ENCODE measurements at regions not wholly inside any gene's neighbourhood (a gene's known extent, or its start where the extent isn't known, plus 50 kb on each side); places are given as distances from the start of the nearest gene placed in this dataset.
"Not testable (repeated sequence)": the region's sequence is repeated elsewhere in the genome, so short reads cannot be mapped to it uniquely, and the experiment has no call there.

GRCh38 chr6:81531869-81532561 lies 220.5 kb downstream of the TENT5A start:
- Mint-ChIP-seq H3K27ac (no peak overlapping the region), H3K4me1 (ENCODE audit: low read depth) (no peaks in the 10 kb centered on the region), H3K9me3 (peaks cover 1% of the 10 kb centered on the region), H3K36me3 (ENCODE audit: low read depth) (no peaks in the 10 kb centered on the region), H3K27me3 (ENCODE audit: low read depth) (no peaks in the 10 kb centered on the region), H3K4me3 (ENCODE audit: low read depth) (no peak overlapping the region)
- no peak for DNase-seq (ENCODE audit: low spot score)
- intact Hi-C loops (cut with micrococcal nuclease) = no loop called here

- H3K4me1 Mint-ChIP-seq (ENCODE audit: low read depth) = no peaks in the 10 kb centered on the region
- H3K27me3 Mint-ChIP-seq (ENCODE audit: low read depth) = no peaks in the 10 kb centered on the region
- H3K27ac Mint-ChIP-seq = no peak overlapping the region
- no peaks in the 10 kb centered on the region for H3K36me3 Mint-ChIP-seq (ENCODE audit: low read depth)
- no peak for DNase-seq (ENCODE audit: low spot score)
- no peaks in the 10 kb centered on the region for H3K9me3 Mint-ChIP-seq
- no peak overlapping the region for H3K4me3 Mint-ChIP-seq (ENCODE audit: low read depth)
- intact Hi-C loops (cut with micrococcal nuclease) = no loop called here
These were observed 235.0 kb downstream of the TENT5A start for GRCh38 chr6:81517455-81517854.

DNA sequence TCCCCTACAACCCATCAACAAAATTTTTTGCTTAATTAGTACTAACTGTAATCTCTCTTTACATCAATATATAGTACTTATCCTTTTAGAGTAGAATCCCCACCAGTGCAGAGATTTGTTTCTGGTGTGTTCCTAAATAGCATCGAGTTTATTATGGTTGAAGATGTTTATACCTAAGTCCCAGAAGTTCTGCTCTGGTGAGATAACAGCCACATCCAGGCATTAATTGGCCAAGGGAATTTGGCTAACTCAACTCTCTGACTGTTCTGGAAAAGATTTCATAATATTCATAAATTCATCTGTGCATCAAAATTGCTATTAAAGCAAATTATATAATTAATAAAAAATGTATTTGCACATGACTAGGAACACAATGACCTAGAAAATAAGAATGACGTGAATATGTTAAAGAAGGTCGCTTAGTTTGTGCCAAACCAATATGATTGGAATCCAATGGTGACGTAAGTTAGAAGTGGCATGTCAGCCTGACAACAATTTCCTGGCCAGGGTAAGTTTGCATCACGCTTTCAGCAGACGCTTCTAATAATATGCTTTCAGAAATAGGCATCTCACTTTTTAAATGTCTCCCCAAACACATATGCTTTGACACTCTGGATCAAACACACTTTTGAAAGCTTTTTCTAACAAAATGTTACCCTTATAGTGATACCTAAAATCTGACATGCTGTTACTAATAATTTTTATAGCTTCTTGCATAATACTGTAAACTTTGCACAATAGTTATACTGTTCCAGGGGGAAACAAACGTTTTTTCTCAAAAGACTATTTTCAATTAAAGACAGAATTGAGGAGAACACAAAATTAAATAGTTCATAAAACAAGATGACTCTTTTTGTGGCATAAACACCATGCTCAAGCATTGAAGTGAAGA lies 236.7 kb downstream of the TENT5A start:
- DNase-seq (ENCODE audit: low spot score) = no peak
- H3K4me1 Mint-ChIP-seq (ENCODE audit: low read depth) = no peaks in the 10 kb centered on the region
- H3K36me3 Mint-ChIP-seq (ENCODE audit: low read depth) = no peaks in the 10 kb centered on the region
- H3K27ac Mint-ChIP-seq = no peak overlapping the region
- H3K9me3 Mint-ChIP-seq = no peaks in the 10 kb centered on the region
- H3K27me3 Mint-ChIP-seq (ENCODE audit: low read depth) = no peaks in the 10 kb centered on the region
- H3K4me3 Mint-ChIP-seq (ENCODE audit: low read depth) = no peak overlapping the region
- intact Hi-C loops (cut with micrococcal nuclease) = no loop called here

GRCh38 chr6:81514195-81514594 lies 238.3 kb downstream of the TENT5A start:
- intact Hi-C loops (cut with micrococcal nuclease); H3K27ac Mint-ChIP-seq; H3K36me3 Mint-ChIP-seq (ENCODE audit: low read depth); H3K9me3 Mint-ChIP-seq; H3K4me3 Mint-ChIP-seq (ENCODE audit: low read depth); DNase-seq (ENCODE audit: low spot score); H3K4me1 Mint-ChIP-seq (ENCODE audit: low read depth); H3K27me3 Mint-ChIP-seq (ENCODE audit: low read depth): not testable (repeated sequence)

- H3K36me3 Mint-ChIP-seq (ENCODE audit: low read depth) = no peaks in the 10 kb centered on the region
- no peak for DNase-seq (ENCODE audit: low spot score)
These were observed 241.1 kb downstream of the TENT5A start for GRCh38 chr6:81511423-81511822.

GRCh38 chr6:81495999-81496398 lies 256.5 kb downstream of the TENT5A start:
- Mint-ChIP-seq H3K4me3 (ENCODE audit: low read depth) (no peak overlapping the region), H3K4me1 (ENCODE audit: low read depth) (no peaks in the 10 kb centered on the region), H3K27me3 (ENCODE audit: low read depth) (no peaks in the 10 kb centered on the region), H3K27ac (no peak overlapping the region), H3K9me3 (peaks cover 23% of the 10 kb centered on the region), H3K36me3 (ENCODE audit: low read depth) (no peaks in the 10 kb centered on the region)
- intact Hi-C loops (cut with micrococcal nuclease) = no loop called here
- no peak for DNase-seq (ENCODE audit: low spot score)

More at GRCh38 chr6:81511423-81511822, 241.1 kb downstream of the TENT5A start:
- H3K4me3 Mint-ChIP-seq (ENCODE audit: low read depth) = no peak overlapping the region
- no peaks in the 10 kb centered on the region for H3K4me1 Mint-ChIP-seq (ENCODE audit: low read depth)
- H3K9me3 Mint-ChIP-seq = peaks cover 7% of the 10 kb centered on the region
- intact Hi-C loops (cut with micrococcal nuclease) = no loop called here
- no peak overlapping the region for H3K27ac Mint-ChIP-seq
- no peaks in the 10 kb centered on the region for H3K27me3 Mint-ChIP-seq (ENCODE audit: low read depth)

- Mint-ChIP-seq H3K9me3 (peaks cover 17% of the 10 kb centered on the region), H3K4me3 (ENCODE audit: low read depth) (no peak overlapping the region), H3K36me3 (ENCODE audit: low read depth) (no peaks in the 10 kb centered on the region), H3K27me3 (ENCODE audit: low read depth) (no peaks in the 10 kb centered on the region), H3K4me1 (ENCODE audit: low read depth) (no peaks in the 10 kb centered on the region), H3K27ac (no peak overlapping the region)
- DNase-seq (ENCODE audit: low spot score) = no peak
- intact Hi-C loops (cut with micrococcal nuclease) = no loop called here
These were observed 260.9 kb downstream of the TENT5A start for GRCh38 chr6:81491454-81492101.

- Mint-ChIP-seq H3K9me3 (no peaks in the 10 kb centered on the region), H3K4me3 (ENCODE audit: low read depth) (no peak overlapping the region), H3K27ac (no peak overlapping the region), H3K36me3 (ENCODE audit: low read depth) (no peaks in the 10 kb centered on the region), H3K27me3 (ENCODE audit: low read depth) (no peaks in the 10 kb centered on the region), H3K4me1 (ENCODE audit: low read depth) (no peaks in the 10 kb centered on the region)
- intact Hi-C loops (cut with micrococcal nuclease) = no loop called here
- DNase-seq (ENCODE audit: low spot score) = no peak
These were observed 265.0 kb downstream of the TENT5A start for GRCh38 chr6:81487489-81487888.

- intact Hi-C loops (cut with micrococcal nuclease) = no loop called here
These were observed 266.2 kb downstream of the TENT5A start for GRCh38 chr6:81486234-81486633.

GRCh38 chr6:81485395-81485794 lies 267.1 kb downstream of the TENT5A start:
- Mint-ChIP-seq H3K4me3 (ENCODE audit: low read depth) (no peak overlapping the region), H3K36me3 (ENCODE audit: low read depth) (no peaks in the 10 kb centered on the region)
- intact Hi-C loops (cut with micrococcal nuclease) = no loop called here

More at GRCh38 chr6:81486234-81486633, 266.2 kb downstream of the TENT5A start:
- H3K9me3 Mint-ChIP-seq = no peaks in the 10 kb centered on the region
- H3K4me3 Mint-ChIP-seq (ENCODE audit: low read depth) = no peak overlapping the region
- DNase-seq (ENCODE audit: low spot score) = no peak
- no peaks in the 10 kb centered on the region for H3K36me3 Mint-ChIP-seq (ENCODE audit: low read depth)
- no peaks in the 10 kb centered on the region for H3K27me3 Mint-ChIP-seq (ENCODE audit: low read depth)
- H3K4me1 Mint-ChIP-seq (ENCODE audit: low read depth) = no peaks in the 10 kb centered on the region
- H3K27ac Mint-ChIP-seq = no peak overlapping the region

GRCh38 chr6:81484251-81484650 lies 268.2 kb downstream of the TENT5A start:
- intact Hi-C loops (cut with micrococcal nuclease) = no loop called here
- no peaks in the 10 kb centered on the region for H3K36me3 Mint-ChIP-seq (ENCODE audit: low read depth)
- H3K27me3 Mint-ChIP-seq (ENCODE audit: low read depth) = no peaks in the 10 kb centered on the region
- no peak overlapping the region for H3K4me3 Mint-ChIP-seq (ENCODE audit: low read depth)
- DNase-seq (ENCODE audit: low spot score) = no peak
- H3K27ac Mint-ChIP-seq = no peak overlapping the region
- no peaks in the 10 kb centered on the region for H3K4me1 Mint-ChIP-seq (ENCODE audit: low read depth)
- no peaks in the 10 kb centered on the region for H3K9me3 Mint-ChIP-seq

More at GRCh38 chr6:81485395-81485794, 267.1 kb downstream of the TENT5A start:
- Mint-ChIP-seq H3K9me3 (no peaks in the 10 kb centered on the region), H3K4me1 (ENCODE audit: low read depth) (no peaks in the 10 kb centered on the region), H3K27me3 (ENCODE audit: low read depth) (no peaks in the 10 kb centered on the region), H3K27ac (no peak overlapping the region)
- no peak for DNase-seq (ENCODE audit: low spot score)

- DNase-seq (ENCODE audit: low spot score) = no peak
- Mint-ChIP-seq H3K4me1 (ENCODE audit: low read depth) (no peaks in the 10 kb centered on the region), H3K27me3 (ENCODE audit: low read depth) (no peaks in the 10 kb centered on the region), H3K36me3 (ENCODE audit: low read depth) (no peaks in the 10 kb centered on the region), H3K27ac (no peak overlapping the region), H3K9me3 (no peaks in the 10 kb centered on the region), H3K4me3 (ENCODE audit: low read depth) (no peak overlapping the region)
- intact Hi-C loops (cut with micrococcal nuclease) = no loop called here
These were observed 272.3 kb downstream of the TENT5A start for GRCh38 chr6:81480139-81480538.

DNA sequence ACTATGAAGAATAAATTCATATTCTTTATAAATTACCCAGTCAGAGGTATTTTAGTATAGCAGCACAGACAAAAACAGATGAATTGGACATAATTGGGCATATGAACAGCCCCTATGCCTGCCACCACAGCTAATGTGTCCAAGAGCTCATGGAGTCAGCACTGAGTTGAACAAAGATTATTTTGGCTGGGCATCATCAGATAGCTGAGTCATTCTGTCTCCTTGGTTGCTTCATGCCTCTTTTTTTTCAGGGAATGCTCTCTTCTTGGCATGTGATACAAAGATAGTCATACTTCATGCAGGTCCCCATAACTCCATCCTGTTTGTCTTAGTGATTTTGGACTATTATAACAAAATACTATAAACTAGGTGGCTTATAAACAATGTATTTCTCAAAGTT lies 275.6 kb downstream of the TENT5A start:
- no peak for DNase-seq (ENCODE audit: low spot score)
- no peak overlapping the region for H3K27ac Mint-ChIP-seq

More for the DNA sequence above, 275.6 kb downstream of the TENT5A start:
- intact Hi-C loops (cut with micrococcal nuclease) = no loop called here
- no peaks in the 10 kb centered on the region for H3K36me3 Mint-ChIP-seq (ENCODE audit: low read depth)
- no peaks in the 10 kb centered on the region for H3K9me3 Mint-ChIP-seq
- no peaks in the 10 kb centered on the region for H3K4me1 Mint-ChIP-seq (ENCODE audit: low read depth)
- H3K27me3 Mint-ChIP-seq (ENCODE audit: low read depth) = no peaks in the 10 kb centered on the region
- no peak overlapping the region for H3K4me3 Mint-ChIP-seq (ENCODE audit: low read depth)
